Keratinocyte (primary cell): ENCODE measurements at regions not wholly inside any gene's neighbourhood (a gene's known extent, or its start where the extent isn't known, plus 50 kb on each side); places are given as distances from the start of the nearest gene placed in this dataset.
A peak's percentile ranks its signal among the peaks of the same experiment; 100 is the strongest.

Source experiments
- DNase-seq: peaks from one replicate; pipeline ENCODE4 v3.0.0-alpha.2; 2011; ENCODE audit warnings: low read depth, missing footprints, low spot score
- FAIRE-seq: peaks from 2 replicates; lab custom pipeline; 2011; peaks lifted over from hg19 to GRCh38; lab: Jason Lieb, UNC
- H2AFZ ChIP-seq: 2 replicates; pipeline ENCODE4 v1.6.0; 2012; ENCODE audit warnings: low read length, control low read depth, inconsistent platforms; ENCODE audit not compliant: control insufficient read depth
- H3K27ac ChIP-seq: 2 replicates; pipeline ENCODE4 v1.5.1; 2011; ENCODE audit warnings: low read length; ENCODE audit not compliant: control insufficient read depth, insufficient read depth
- H3K27me3 ChIP-seq: 3 replicates; pipeline ENCODE4 v1.6.0; 2011; ENCODE audit warnings: low read length; ENCODE audit not compliant: control insufficient read depth, insufficient read depth; ENCODE audit errors: extremely low read depth
- H3K36me3 ChIP-seq, 2 experiments: 2 replicates in 1 of 2; 3 replicates in 1 of 2; pipeline ENCODE4 v1.5.1; 2011; ENCODE audit warnings: low read length in 2 of 2, mild to moderate bottlenecking in 1 of 2; ENCODE audit not compliant: control insufficient read depth in 2 of 2, insufficient read depth in 2 of 2; ENCODE audit errors: extremely low read depth in 1 of 2
- H3K4me1 ChIP-seq: 3 replicates; pipeline ENCODE4 v1.5.1; 2011; ENCODE audit warnings: low read length; ENCODE audit not compliant: control insufficient read depth, insufficient read depth; ENCODE audit errors: extremely low read depth
- H3K4me2 ChIP-seq: 3 replicates; pipeline ENCODE4 v1.6.0; 2011; ENCODE audit warnings: low read depth, low read length; ENCODE audit not compliant: control insufficient read depth, insufficient read depth; ENCODE audit errors: extremely low read depth
- H3K4me3 ChIP-seq, 3 experiments: fragments of 200-600 bp in 1 of 3; sonication (generic) in 1 of 3; 2 replicates in 2 of 3; 3 replicates in 1 of 3; pipeline ENCODE4 v1.5.1; 2011 to 2016; ENCODE audit warnings: low read length in 3 of 3, mild to moderate bottlenecking in 3 of 3, control low read depth in 2 of 3, inconsistent platforms in 1 of 3, low read depth in 1 of 3, mixed read lengths in 1 of 3, mixed run types in 1 of 3, moderate library complexity in 1 of 3; ENCODE audit not compliant: control insufficient read depth in 2 of 3, insufficient read depth in 2 of 3; ENCODE audit errors: extremely low read depth in 1 of 3
- H3K79me2 ChIP-seq: 2 replicates; pipeline ENCODE4 v1.6.0; 2012; ENCODE audit warnings: low read length; ENCODE audit not compliant: control insufficient read depth, insufficient read depth
- H3K9ac ChIP-seq: 3 replicates; pipeline ENCODE4 v1.6.0; 2011; ENCODE audit warnings: low read length; ENCODE audit not compliant: control insufficient read depth, insufficient read depth; ENCODE audit errors: extremely low read depth
- H3K9me1 ChIP-seq: 3 replicates; pipeline ENCODE4 v1.6.0; 2011; ENCODE audit warnings: low read length; ENCODE audit not compliant: control insufficient read depth, insufficient read depth; ENCODE audit errors: extremely low read depth
- H3K9me3 ChIP-seq: 2 replicates; pipeline ENCODE4 v1.5.1; 2012; ENCODE audit warnings: low read depth, low read length; ENCODE audit not compliant: control insufficient read depth
- H4K20me1 ChIP-seq: 3 replicates; pipeline ENCODE4 v1.6.0; 2011; ENCODE audit warnings: low read length; ENCODE audit not compliant: control insufficient read depth, insufficient read depth; ENCODE audit errors: extremely low read depth
- EZH2 ChIP-seq: IDR thresholded peaks from one replicate; pipeline ENCODE4 v1.6.1; 2012; ENCODE audit warnings: inconsistent platforms, mild to moderate bottlenecking, low read length, moderate library complexity
- dilution Hi-C: fragments of 300-500 bp; cut with MboI; formaldehyde crosslinking; loops from one replicate; pipeline ENCODE4 v1.7.0; 2020; ENCODE audit warnings: low sequenced_read_pairs; ENCODE audit not compliant: extremely low pct_ligation_motif_present
- TF ChIP-seq, protein P1 (sequence below), 3 experiments: IDR thresholded peaks in 1 of 3; conservative IDR thresholded peaks in 1 of 3; optimal IDR thresholded peaks in 1 of 3; 2 replicates in 2 of 3; 3 replicates in 1 of 3; pipeline versions ENCODE3 to v1.5.1; 2011; ENCODE audit warnings: low read length in 3 of 3, mild to moderate bottlenecking in 3 of 3, moderate library complexity in 2 of 3, control low read depth in 1 of 3, inconsistent platforms in 1 of 3; ENCODE audit not compliant: insufficient read depth in 2 of 3; ENCODE audit errors: extremely low read depth in 1 of 3

DNA sequence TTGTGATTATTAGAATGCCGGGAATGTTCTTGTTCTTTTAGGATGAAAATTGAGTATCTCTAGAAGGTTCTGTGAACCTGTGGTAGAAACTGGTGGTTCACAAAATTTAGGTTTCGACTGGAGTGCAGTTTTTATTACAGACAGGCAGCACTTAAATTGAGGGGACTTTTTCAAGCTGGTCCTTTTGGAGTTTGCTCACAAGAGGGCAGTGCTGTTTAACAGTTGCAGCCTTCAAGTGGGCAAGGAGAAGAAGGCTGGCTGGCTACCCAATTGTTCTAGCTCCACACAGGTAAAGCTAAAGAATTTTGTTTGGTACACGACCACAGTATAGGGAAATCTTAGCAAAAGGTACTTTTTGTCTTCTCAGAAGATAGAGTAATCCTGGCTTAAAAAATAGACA is 233.6 kb downstream of the SNX13 start:
- Histone ChIP-seq H3K9ac (no peak overlapping the region), H3K4me1 (peaks cover 3% of the 10 kb centered on the region), H2AFZ (peak overlapping the region; percentile 67), H3K27me3 (no peaks in the 10 kb centered on the region), H3K9me1 (no peaks in the 10 kb centered on the region), H3K4me2 (no peak overlapping the region), H3K27ac (no peak overlapping the region), H3K4me3 (no peak overlapping the region), H4K20me1 (no peaks in the 10 kb centered on the region), H3K9me3 (no peaks in the 10 kb centered on the region), H3K79me2 (no peaks in the 10 kb centered on the region), H3K36me3 (no peaks in the 10 kb centered on the region)
- dilution Hi-C loops = no loop called here
- no peak for DNase-seq
- FAIRE-seq = peak; percentile 91
- TF ChIP-seq, protein P1, sequence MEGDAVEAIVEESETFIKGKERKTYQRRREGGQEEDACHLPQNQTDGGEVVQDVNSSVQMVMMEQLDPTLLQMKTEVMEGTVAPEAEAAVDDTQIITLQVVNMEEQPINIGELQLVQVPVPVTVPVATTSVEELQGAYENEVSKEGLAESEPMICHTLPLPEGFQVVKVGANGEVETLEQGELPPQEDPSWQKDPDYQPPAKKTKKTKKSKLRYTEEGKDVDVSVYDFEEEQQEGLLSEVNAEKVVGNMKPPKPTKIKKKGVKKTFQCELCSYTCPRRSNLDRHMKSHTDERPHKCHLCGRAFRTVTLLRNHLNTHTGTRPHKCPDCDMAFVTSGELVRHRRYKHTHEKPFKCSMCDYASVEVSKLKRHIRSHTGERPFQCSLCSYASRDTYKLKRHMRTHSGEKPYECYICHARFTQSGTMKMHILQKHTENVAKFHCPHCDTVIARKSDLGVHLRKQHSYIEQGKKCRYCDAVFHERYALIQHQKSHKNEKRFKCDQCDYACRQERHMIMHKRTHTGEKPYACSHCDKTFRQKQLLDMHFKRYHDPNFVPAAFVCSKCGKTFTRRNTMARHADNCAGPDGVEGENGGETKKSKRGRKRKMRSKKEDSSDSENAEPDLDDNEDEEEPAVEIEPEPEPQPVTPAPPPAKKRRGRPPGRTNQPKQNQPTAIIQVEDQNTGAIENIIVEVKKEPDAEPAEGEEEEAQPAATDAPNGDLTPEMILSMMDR (optimal IDR thresholded peaks at IDR 0.05 in 1 of 3, IDR thresholded peaks at IDR 0.05 in 1 of 3, conservative IDR thresholded peaks at IDR 0.05 in 1 of 3; ENCODE audit: extremely low read depth in 1 of 3, insufficient read depth in 2 of 3, low read length in 3 of 3) = peak; percentile 65 to 77 (median 68)
- TF ChIP-seq EZH2 = no peak

DNA sequence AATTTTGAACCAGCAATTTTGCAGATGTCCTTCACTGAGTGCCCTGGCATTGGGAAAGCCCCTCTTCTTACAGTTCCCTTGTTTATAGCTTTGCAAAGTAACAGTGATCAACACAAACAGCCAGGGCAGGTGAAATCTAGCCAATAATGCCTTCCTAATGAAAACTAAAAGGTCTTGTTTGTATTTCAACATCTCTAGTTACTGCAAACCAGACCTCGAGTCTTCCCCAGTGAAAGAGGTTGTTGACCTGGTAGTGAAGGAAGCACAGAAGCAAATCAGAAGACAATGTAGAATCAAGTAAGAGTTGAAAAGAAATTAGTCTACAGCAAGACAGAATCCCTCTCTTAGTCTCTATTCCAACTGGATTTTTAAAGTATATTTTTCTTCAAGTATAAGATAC is 231.2 kb downstream of the SNX13 start:
- TF ChIP-seq, protein P1 (optimal IDR thresholded peaks at IDR 0.05 in 1 of 3, IDR thresholded peaks at IDR 0.05 in 1 of 3, conservative IDR thresholded peaks at IDR 0.05 in 1 of 3; ENCODE audit: extremely low read depth in 1 of 3, insufficient read depth in 2 of 3, low read length in 3 of 3) = no peak
- TF ChIP-seq EZH2 = no peak
- DNase-seq = no peak
- Histone ChIP-seq H2AFZ (no peak overlapping the region), H4K20me1 (no peaks in the 10 kb centered on the region), H3K4me2 (no peak overlapping the region), H3K36me3 (no peaks in the 10 kb centered on the region), H3K79me2 (no peaks in the 10 kb centered on the region), H3K4me3 (no peak overlapping the region), H3K9me1 (no peaks in the 10 kb centered on the region), H3K27ac (no peak overlapping the region), H3K27me3 (no peaks in the 10 kb centered on the region), H3K9me3 (no peaks in the 10 kb centered on the region), H3K4me1 (peaks cover 3% of the 10 kb centered on the region), H3K9ac (no peak overlapping the region)
- FAIRE-seq = no peak
- dilution Hi-C loops = no loop called here
